Dendritic cell treated with granulocyte-macrophage colony-stimulating factor and Interleukin-4, amounts not matched to agents 40 ng/mL and 50 ng/mL, for 4 days (primary cell): ENCODE measurements at regions not wholly inside any gene's neighbourhood (a gene's known extent, or its start where the extent isn't known, plus 50 kb on each side); places are given as distances from the start of the nearest gene placed in this dataset.

ENCODE experiments used
- H3K27ac Mint-ChIP-seq: one replicate; pipeline ENCODE4 v1.8.0; 2022; ENCODE audit warnings: mild to moderate bottlenecking, mixed read lengths
- H3K27me3 Mint-ChIP-seq: one replicate; pipeline ENCODE4 v1.8.0; 2022; ENCODE audit warnings: mild to moderate bottlenecking, mixed read lengths
- H3K36me3 Mint-ChIP-seq: one replicate; pipeline ENCODE4 v1.8.0; 2022; ENCODE audit warnings: low read depth, mixed read lengths
- H3K4me1 Mint-ChIP-seq: one replicate; pipeline ENCODE4 v1.8.0; 2022; ENCODE audit warnings: low read depth, mixed read lengths
- H3K4me3 Mint-ChIP-seq: one replicate; pipeline ENCODE4 v1.8.0; 2022; ENCODE audit warnings: mild to moderate bottlenecking, moderate library complexity, mixed read lengths
- H3K9me3 Mint-ChIP-seq: one replicate; pipeline ENCODE4 v1.8.0; 2022; ENCODE audit warnings: mixed read lengths
- intact Hi-C: fragments of 100-400 bp; cut with micrococcal nuclease; formaldehyde crosslinking; loops from one replicate; pipeline ENCODE4 v1.15.0; 2022

GRCh38 chr13:59408738-59409137, 755.0 kb downstream of the DIAPH3 start:
- intact Hi-C loops: no loop called here
- H3K27ac Mint-ChIP-seq: no peak overlapping the region
- H3K9me3 Mint-ChIP-seq: peaks cover 42% of the 10 kb centered on the region
- H3K27me3 Mint-ChIP-seq: no peaks in the 10 kb centered on the region
- no peak overlapping the region for H3K4me3 Mint-ChIP-seq
- peaks cover 16% of the 10 kb centered on the region for H3K4me1 Mint-ChIP-seq
- no peaks in the 10 kb centered on the region for H3K36me3 Mint-ChIP-seq

GRCh38 chr13:59409211-59409610, 754.5 kb downstream of the DIAPH3 start:
- Mint-ChIP-seq H3K4me1 (peaks cover 16% of the 10 kb centered on the region), H3K36me3 (no peaks in the 10 kb centered on the region), H3K27me3 (no peaks in the 10 kb centered on the region), H3K9me3 (peaks cover 42% of the 10 kb centered on the region), H3K27ac (no peak overlapping the region), H3K4me3 (no peak overlapping the region)
- intact Hi-C loops: no loop called here

- H3K9me3 Mint-ChIP-seq: peaks cover 42% of the 10 kb centered on the region
- H3K27ac Mint-ChIP-seq: no peak overlapping the region
- peaks cover 16% of the 10 kb centered on the region for H3K4me1 Mint-ChIP-seq
- H3K4me3 Mint-ChIP-seq: no peak overlapping the region
- H3K27me3 Mint-ChIP-seq: no peaks in the 10 kb centered on the region
- H3K36me3 Mint-ChIP-seq: no peaks in the 10 kb centered on the region
- intact Hi-C loops: no loop called here
These were observed 754.0 kb downstream of the DIAPH3 start for GRCh38 chr13:59409634-59410200.

- intact Hi-C loops: no loop called here
- Mint-ChIP-seq H3K4me3 (no peak overlapping the region), H3K27ac (peak overlapping the region; percentile 24), H3K27me3 (no peaks in the 10 kb centered on the region), H3K4me1 (peaks cover 16% of the 10 kb centered on the region), H3K36me3 (no peaks in the 10 kb centered on the region), H3K9me3 (peaks cover 14% of the 10 kb centered on the region)
These were observed 750.6 kb downstream of the DIAPH3 start for GRCh38 chr13:59413126-59413525.

GRCh38 chr13:59414006-59414405, 749.7 kb downstream of the DIAPH3 start:
- Mint-ChIP-seq H3K36me3 (no peaks in the 10 kb centered on the region), H3K27ac (peak overlapping the region; percentile 24), H3K4me3 (no peak overlapping the region), H3K4me1 (peaks cover 16% of the 10 kb centered on the region), H3K27me3 (no peaks in the 10 kb centered on the region), H3K9me3 (peaks cover 9% of the 10 kb centered on the region)
- intact Hi-C loops: no loop called here

GRCh38 chr13:59415498-59415897, 748.2 kb downstream of the DIAPH3 start:
- no peaks in the 10 kb centered on the region for H3K36me3 Mint-ChIP-seq
- H3K4me1 Mint-ChIP-seq: peaks cover 16% of the 10 kb centered on the region
- H3K4me3 Mint-ChIP-seq: no peak overlapping the region
- no peak overlapping the region for H3K27ac Mint-ChIP-seq
- H3K9me3 Mint-ChIP-seq: peaks cover 17% of the 10 kb centered on the region
- H3K27me3 Mint-ChIP-seq: no peaks in the 10 kb centered on the region
- intact Hi-C loops: no loop called here

- Mint-ChIP-seq H3K9me3 (peaks cover 11% of the 10 kb centered on the region), H3K4me3 (no peak overlapping the region), H3K4me1 (peaks cover 16% of the 10 kb centered on the region), H3K27ac (no peak overlapping the region), H3K36me3 (no peaks in the 10 kb centered on the region), H3K27me3 (no peaks in the 10 kb centered on the region)
- intact Hi-C loops: no loop called here
These were observed 747.2 kb downstream of the DIAPH3 start for GRCh38 chr13:59416561-59416960.

GRCh38 chr13:59422646-59423045, 741.1 kb downstream of the DIAPH3 start:
- Mint-ChIP-seq H3K27me3 (no peaks in the 10 kb centered on the region), H3K27ac (no peak overlapping the region), H3K36me3 (no peaks in the 10 kb centered on the region), H3K4me3 (no peak overlapping the region), H3K9me3 (peaks cover 11% of the 10 kb centered on the region), H3K4me1 (no peaks in the 10 kb centered on the region)
- intact Hi-C loops: no loop called here

- intact Hi-C loops: no loop called here
- H3K27ac Mint-ChIP-seq: no peak overlapping the region
- H3K36me3 Mint-ChIP-seq: no peaks in the 10 kb centered on the region
- no peak overlapping the region for H3K4me3 Mint-ChIP-seq
- H3K9me3 Mint-ChIP-seq: peaks cover 11% of the 10 kb centered on the region
- H3K4me1 Mint-ChIP-seq: no peaks in the 10 kb centered on the region
- no peaks in the 10 kb centered on the region for H3K27me3 Mint-ChIP-seq
These were observed 739.9 kb downstream of the DIAPH3 start for GRCh38 chr13:59423708-59424340.

GRCh38 chr13:59424661-59425060, 739.1 kb downstream of the DIAPH3 start:
- Mint-ChIP-seq H3K27me3 (no peaks in the 10 kb centered on the region), H3K9me3 (peaks cover 9% of the 10 kb centered on the region), H3K27ac (no peak overlapping the region), H3K4me1 (no peaks in the 10 kb centered on the region), H3K4me3 (no peak overlapping the region), H3K36me3 (no peaks in the 10 kb centered on the region)
- intact Hi-C loops: no loop called here

- no peaks in the 10 kb centered on the region for H3K36me3 Mint-ChIP-seq
- H3K4me1 Mint-ChIP-seq: no peaks in the 10 kb centered on the region
- H3K4me3 Mint-ChIP-seq: no peak overlapping the region
- intact Hi-C loops: no loop called here
- H3K27me3 Mint-ChIP-seq: no peaks in the 10 kb centered on the region
- no peak overlapping the region for H3K27ac Mint-ChIP-seq
- H3K9me3 Mint-ChIP-seq: peaks cover 3% of the 10 kb centered on the region
These were observed 738.5 kb downstream of the DIAPH3 start for GRCh38 chr13:59425211-59425741.

- Mint-ChIP-seq H3K27ac (no peak overlapping the region), H3K4me3 (no peak overlapping the region), H3K9me3 (peaks cover 51% of the 10 kb centered on the region), H3K36me3 (no peaks in the 10 kb centered on the region), H3K4me1 (no peaks in the 10 kb centered on the region), H3K27me3 (no peaks in the 10 kb centered on the region)
- intact Hi-C loops: no loop called here
These were observed 728.7 kb downstream of the DIAPH3 start for GRCh38 chr13:59435024-59435423.

GRCh38 chr13:59437544-59438301, 726.0 kb downstream of the DIAPH3 start:
- H3K27ac Mint-ChIP-seq: no peak overlapping the region
- no peaks in the 10 kb centered on the region for H3K36me3 Mint-ChIP-seq
- H3K4me1 Mint-ChIP-seq: peaks cover 5% of the 10 kb centered on the region
- H3K9me3 Mint-ChIP-seq: peaks cover 39% of the 10 kb centered on the region
- intact Hi-C loops: no loop called here
- peaks cover 11% of the 10 kb centered on the region for H3K27me3 Mint-ChIP-seq
- H3K4me3 Mint-ChIP-seq: no peak overlapping the region

GRCh38 chr13:59439776-59440428, 723.8 kb downstream of the DIAPH3 start:
- Mint-ChIP-seq H3K36me3 (no peaks in the 10 kb centered on the region), H3K9me3 (peaks cover 17% of the 10 kb centered on the region), H3K4me3 (no peak overlapping the region), H3K4me1 (peaks cover 5% of the 10 kb centered on the region), H3K27me3 (peaks cover 11% of the 10 kb centered on the region), H3K27ac (no peak overlapping the region)
- intact Hi-C loops: no loop called here
